Endothelial cell of umbilical vein (primary cell): ENCODE measurements at regions not wholly inside any gene's neighbourhood (a gene's known extent, or its start where the extent isn't known, plus 50 kb on each side); places are given as distances from the start of the nearest gene placed in this dataset.

Experiments
- BruUV-seq: library from RNA; stranded (reverse); fragments of 400-500 nt; replicated peaks from 2 replicates; lab custom pipeline; 2021; lab: Mats Ljungman, UMichigan
- CTCF ChIA-PET: fragments of 300-600, 350-600 bp; sonication (Branson Sonifier 250); formaldehyde crosslinking; loops from one replicate; lab custom pipeline; 2021; ENCODE audit warnings: antibody characterized with exemption, inconsistent platforms; lab: Charles Lee
- POLR2A ChIA-PET: fragments of 300-600, 350-600 bp; sonication (Branson Sonifier 250); formaldehyde crosslinking; loops from one replicate; lab custom pipeline; 2021; ENCODE audit warnings: antibody characterized with exemption, inconsistent platforms; lab: Charles Lee
- DNase-seq: peaks from one replicate; pipeline ENCODE4 v3.0.0-alpha.2; 2011; ENCODE audit warnings: low read depth, low spot score
- FAIRE-seq: peaks from 2 replicates; lab custom pipeline; 2011; peaks lifted over from hg19 to GRCh38; lab: Jason Lieb, UNC
- H2AFZ ChIP-seq: 2 replicates; pipeline ENCODE4 v1.6.0; 2012; ENCODE audit warnings: low read depth, low read length, control low read depth, inconsistent platforms
- H3K27ac ChIP-seq: 2 replicates; pipeline ENCODE4 v1.5.1; 2011; ENCODE audit warnings: low read depth, mild to moderate bottlenecking, control low read depth, low read length, moderate library complexity; ENCODE audit not compliant: insufficient read depth
- H3K27me3 ChIP-seq, 2 experiments: 2 replicates each; pipeline versions ENCODE4 v1.6.0 to v1.6.1; 2011; ENCODE audit warnings: low read length in 2 of 2, mixed read lengths in 1 of 2; ENCODE audit not compliant: control insufficient read depth in 2 of 2, insufficient read depth in 2 of 2
- H3K36me3 ChIP-seq, 2 experiments: 2 replicates in 1 of 2; 3 replicates in 1 of 2; pipeline ENCODE4 v1.5.1; 2011; ENCODE audit warnings: low read length in 2 of 2, mild to moderate bottlenecking in 1 of 2, moderate library complexity in 1 of 2; ENCODE audit not compliant: control insufficient read depth in 2 of 2, insufficient read depth in 2 of 2; ENCODE audit errors: extremely low read depth in 1 of 2
- H3K4me1 ChIP-seq: 3 replicates; pipeline ENCODE4 v1.5.1; 2011; ENCODE audit warnings: mild to moderate bottlenecking, low read length; ENCODE audit not compliant: control insufficient read depth, insufficient read depth; ENCODE audit errors: extremely low read depth
- H3K4me2 ChIP-seq: 2 replicates; pipeline ENCODE4 v1.6.1; 2011; ENCODE audit warnings: low read length, control low read depth, mixed read lengths; ENCODE audit not compliant: insufficient read depth
- H3K4me3 ChIP-seq, 3 experiments: fragments of 200-600 bp in 1 of 3; sonication (generic), shearing (Covaris generic) in 1 of 3; replicated peaks in 1 of 3; 2 replicates each; pipeline ENCODE4 v1.5.1; 2011 to 2016; ENCODE audit warnings: control low read depth in 3 of 3, low read length in 3 of 3, mild to moderate bottlenecking in 2 of 3, inconsistent platforms in 1 of 3, low read depth in 1 of 3, moderate library complexity in 1 of 3; ENCODE audit not compliant: insufficient read depth in 1 of 3
- H3K79me2 ChIP-seq: 2 replicates; pipeline ENCODE4 v1.6.0; 2012; ENCODE audit warnings: low read length, inconsistent platforms; ENCODE audit not compliant: control insufficient read depth, insufficient read depth
- H3K9ac ChIP-seq: replicated peaks from 2 replicates; pipeline ENCODE3; 2011; ENCODE audit warnings: low read length, control low read depth; ENCODE audit not compliant: insufficient read depth; ENCODE audit errors: extremely low read depth
- H3K9me1 ChIP-seq: replicated peaks from 3 replicates; pipeline ENCODE4 v1.6.0; 2011; ENCODE audit warnings: mild to moderate bottlenecking, low read length; ENCODE audit not compliant: control insufficient read depth, insufficient read depth; ENCODE audit errors: extremely low read depth
- H3K9me3 ChIP-seq: replicated peaks from 2 replicates; pipeline ENCODE4 v1.5.1; 2012; ENCODE audit warnings: low read length, inconsistent platforms; ENCODE audit not compliant: control insufficient read depth, insufficient read depth
- H4K20me1 ChIP-seq: replicated peaks from 2 replicates; pipeline ENCODE3; 2011; ENCODE audit warnings: mild to moderate bottlenecking, low read length; ENCODE audit not compliant: control insufficient read depth, insufficient read depth; ENCODE audit errors: extremely low read depth
- EZH2 ChIP-seq: IDR thresholded peaks from 2 replicates; pipeline ENCODE4 v1.6.1; 2012; ENCODE audit warnings: borderline replicate concordance, low read depth, mild to moderate bottlenecking, moderate library complexity, low read length, inconsistent platforms; ENCODE audit not compliant: severe bottlenecking
- FOS ChIP-seq: IDR thresholded peaks from 2 replicates; pipeline ENCODE4 v1.6.1; 2011; ENCODE audit warnings: mild to moderate bottlenecking, low read length, moderate library complexity, borderline replicate concordance; ENCODE audit not compliant: insufficient read depth
- GATA2 ChIP-seq: IDR thresholded peaks from 2 replicates; pipeline ENCODE4 v1.7.0; 2011; ENCODE audit warnings: low read depth, mild to moderate bottlenecking, moderate library complexity, mixed read lengths, low read length; ENCODE audit not compliant: insufficient read length, insufficient read depth
- JUN ChIP-seq: IDR thresholded peaks from 2 replicates; pipeline ENCODE4 v1.6.1; 2011; ENCODE audit warnings: borderline replicate concordance, low read depth; ENCODE audit not compliant: insufficient read length, insufficient read depth
- MYC ChIP-seq: IDR thresholded peaks from one replicate; pipeline ENCODE4 v1.6.1; 2011; ENCODE audit warnings: mild to moderate bottlenecking, low read depth, low read length
- POLR2A ChIP-seq: IDR thresholded peaks from 2 replicates; pipeline ENCODE4 v1.6.1; 2012; ENCODE audit warnings: low read depth, mild to moderate bottlenecking, control low read depth, low read length
- POLR2AphosphoS5 ChIP-seq: IDR thresholded peaks from 2 replicates; pipeline ENCODE4 v1.6.1; 2012; ENCODE audit warnings: low read depth, mild to moderate bottlenecking, control low read depth, low read length, moderate library complexity; ENCODE audit not compliant: insufficient read depth
- dilution Hi-C: fragments of 300-500 bp; cut with MboI; formaldehyde crosslinking; loops from one replicate; pipeline ENCODE4 v1.15.0; 2019; ENCODE audit warnings: low sequenced_read_pairs; ENCODE audit not compliant: extremely low pct_ligation_motif_present
- intact Hi-C: fragments of 100-400 bp; cut with micrococcal nuclease; formaldehyde crosslinking; loops from one replicate; pipeline ENCODE4 v1.10.0; 2022
- TF ChIP-seq, protein P1 (sequence below), 2 donors: IDR thresholded peaks; 1 replicate in 1 of 2; 2 replicates in 1 of 2; pipeline ENCODE4 v1.5.1; 2011; ENCODE audit warnings: low read length in 2 of 2, mild to moderate bottlenecking in 2 of 2, moderate library complexity in 2 of 2, control low read depth in 1 of 2, inconsistent platforms in 1 of 2, low read depth in 1 of 2; ENCODE audit not compliant: insufficient read depth in 1 of 2; ENCODE audit errors: extremely low read depth in 1 of 2
- TF ChIP-seq, protein P2 (sequence below): IDR thresholded peaks from 2 replicates; pipeline ENCODE4 v1.6.1; 2011; ENCODE audit not compliant: insufficient read depth, insufficient read length

DNA sequence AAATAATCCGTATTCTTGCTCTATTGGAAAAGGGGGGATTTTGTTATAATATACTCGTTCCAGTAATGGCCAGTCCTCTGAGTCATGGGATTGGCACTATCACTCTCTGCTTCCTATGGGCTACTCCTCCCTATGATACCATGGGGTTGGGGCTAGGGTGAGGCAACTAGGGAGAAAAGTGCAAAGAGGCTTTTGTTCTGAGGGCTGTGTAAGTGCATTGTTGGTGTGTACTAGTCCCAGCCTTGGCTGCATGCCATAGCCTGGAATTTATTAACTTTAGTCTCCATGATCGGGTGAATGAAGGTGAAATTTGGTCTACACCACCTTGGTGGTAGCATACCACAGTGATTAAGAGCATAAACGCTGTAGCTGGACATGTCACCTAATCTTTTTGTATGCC, 247.6 kb downstream of the RPAP3 start:
- H3K36me3 ChIP-seq = no peaks in the 10 kb centered on the region
- TF ChIP-seq, protein P1, sequence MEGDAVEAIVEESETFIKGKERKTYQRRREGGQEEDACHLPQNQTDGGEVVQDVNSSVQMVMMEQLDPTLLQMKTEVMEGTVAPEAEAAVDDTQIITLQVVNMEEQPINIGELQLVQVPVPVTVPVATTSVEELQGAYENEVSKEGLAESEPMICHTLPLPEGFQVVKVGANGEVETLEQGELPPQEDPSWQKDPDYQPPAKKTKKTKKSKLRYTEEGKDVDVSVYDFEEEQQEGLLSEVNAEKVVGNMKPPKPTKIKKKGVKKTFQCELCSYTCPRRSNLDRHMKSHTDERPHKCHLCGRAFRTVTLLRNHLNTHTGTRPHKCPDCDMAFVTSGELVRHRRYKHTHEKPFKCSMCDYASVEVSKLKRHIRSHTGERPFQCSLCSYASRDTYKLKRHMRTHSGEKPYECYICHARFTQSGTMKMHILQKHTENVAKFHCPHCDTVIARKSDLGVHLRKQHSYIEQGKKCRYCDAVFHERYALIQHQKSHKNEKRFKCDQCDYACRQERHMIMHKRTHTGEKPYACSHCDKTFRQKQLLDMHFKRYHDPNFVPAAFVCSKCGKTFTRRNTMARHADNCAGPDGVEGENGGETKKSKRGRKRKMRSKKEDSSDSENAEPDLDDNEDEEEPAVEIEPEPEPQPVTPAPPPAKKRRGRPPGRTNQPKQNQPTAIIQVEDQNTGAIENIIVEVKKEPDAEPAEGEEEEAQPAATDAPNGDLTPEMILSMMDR (IDR thresholded peaks at IDR 0.05; ENCODE audit: extremely low read depth in 1 of 2, insufficient read depth in 1 of 2, low read depth in 1 of 2, low read length in 2 of 2) = no peak
- TF ChIP-seq GATA2 (no peak), FOS (no peak), POLR2A (no peak), MYC (no peak), EZH2 (no peak), POLR2AphosphoS5 (no peak), JUN (no peak)
- TF ChIP-seq, protein P2, sequence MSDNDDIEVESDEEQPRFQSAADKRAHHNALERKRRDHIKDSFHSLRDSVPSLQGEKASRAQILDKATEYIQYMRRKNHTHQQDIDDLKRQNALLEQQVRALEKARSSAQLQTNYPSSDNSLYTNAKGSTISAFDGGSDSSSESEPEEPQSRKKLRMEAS = no peak
- dilution Hi-C loops = no loop called here
- no peak for FAIRE-seq
- no peaks in the 10 kb centered on the region for H3K79me2 ChIP-seq
- H3K9me3 ChIP-seq = no peaks in the 10 kb centered on the region
- ChIA-PET CTCF (interaction anchor here (1.0 kb wide), 1 partner anchor 14 kb away, joined by 3 read pairs; no protein-coding TSS in a partner anchor), POLR2A (no interaction called here)
- no peak overlapping the region for H3K9ac ChIP-seq
- intact Hi-C loops = no loop called here
- no TSS peak for BruUV-seq
- no peak for DNase-seq
- peaks cover 5% of the 10 kb centered on the region in 2 experiments for H3K27me3 ChIP-seq
- no peak overlapping the region for H3K4me2 ChIP-seq
- no peaks in the 10 kb centered on the region for H3K4me1 ChIP-seq
- H3K4me3 ChIP-seq = no peak overlapping the region
- H3K27ac ChIP-seq = no peak overlapping the region
- H3K9me1 ChIP-seq = no peaks in the 10 kb centered on the region
- no peaks in the 10 kb centered on the region for H4K20me1 ChIP-seq
- H2AFZ ChIP-seq = no peak overlapping the region
